Activated CD4-positive, alpha-beta T cell treated with anti-CD3 and anti-CD28 coated beads, Interleukin-10, Interleukin-2, amounts not matched to agents 100 ng/mL and 50 ng/mL, durations not matched to agents 16 hours and 8 hours (primary cell): ENCODE measurements at regions not wholly inside any gene's neighbourhood (a gene's known extent, or its start where the extent isn't known, plus 50 kb on each side); places are given as distances from the start of the nearest gene placed in this dataset.
"Not testable (repeated sequence)": the region's sequence is repeated elsewhere in the genome, so short reads cannot be mapped to it uniquely, and the experiment has no call there.

ENCODE experiments used
- DNase-seq: peaks from one replicate; pipeline ENCODE4 v3.0.0-alpha.2; 2020

DNA sequence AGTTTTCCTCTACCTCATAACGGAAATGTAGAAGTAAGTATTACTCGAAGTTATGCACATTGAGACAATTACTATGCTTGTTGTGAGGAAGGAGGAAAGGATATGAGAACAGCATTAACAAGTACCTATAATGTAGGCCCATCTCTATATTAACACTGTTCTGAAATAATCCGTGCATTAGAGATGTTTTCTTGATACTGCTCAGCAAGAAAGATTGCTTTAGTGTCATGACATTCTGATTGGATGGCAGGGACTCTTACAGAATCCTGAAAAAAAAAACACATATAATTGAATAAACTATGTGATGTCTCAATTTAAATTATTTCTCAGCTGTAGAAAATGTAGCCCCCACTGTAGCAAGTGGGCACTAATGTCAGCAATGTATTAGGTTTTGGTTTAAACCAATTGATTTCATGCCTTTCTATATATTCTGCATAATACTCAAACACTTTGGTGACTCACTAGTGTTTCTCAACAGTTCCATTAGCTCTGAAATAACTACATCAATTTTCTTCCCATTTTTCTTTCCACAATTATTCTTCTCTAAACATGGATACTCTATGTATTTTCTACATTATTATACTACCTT lies 598.3 kb upstream of the BCHE start:
- no peak for DNase-seq

DNA sequence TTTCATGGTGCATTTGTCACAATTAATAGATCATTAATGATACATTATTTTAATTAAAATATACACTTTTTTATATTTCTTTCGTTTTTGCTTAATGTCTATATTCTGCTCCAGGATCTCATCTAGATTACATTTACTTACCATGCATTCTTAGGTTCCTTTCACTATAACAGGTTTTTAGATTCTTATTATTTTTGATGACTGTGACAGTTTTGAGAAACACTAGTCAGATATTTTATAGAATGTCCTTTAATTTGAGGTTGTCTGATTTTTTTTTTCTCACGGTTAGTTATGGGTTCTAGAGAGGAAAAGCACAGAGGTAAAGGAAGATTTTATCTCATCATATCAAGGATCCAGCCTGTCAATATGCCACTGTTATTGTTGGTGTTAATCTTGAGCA lies 595.8 kb upstream of the BCHE start:
- no peak for DNase-seq

- no peak for DNase-seq
Observed at GRCh38 chr3:166425900-166426611, 588.8 kb upstream of the BCHE start.

DNA sequence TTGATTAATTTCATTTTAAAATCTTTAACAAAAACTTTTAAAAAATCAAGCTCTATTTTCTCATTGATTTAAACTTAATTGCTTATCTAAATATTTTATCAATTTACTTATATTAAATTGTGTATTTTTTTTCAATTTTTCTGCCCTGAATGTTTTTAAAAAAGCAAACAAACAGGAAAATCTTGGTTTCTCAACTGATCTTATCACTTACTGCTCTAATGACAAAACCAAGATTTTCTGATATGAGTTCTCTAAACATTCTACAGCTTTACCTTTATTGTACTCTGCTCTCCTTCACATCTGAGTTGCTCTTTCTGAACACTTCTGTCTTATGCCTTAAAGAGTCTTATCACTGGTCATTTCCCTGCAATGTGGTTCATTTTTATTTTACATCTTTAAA lies 587.8 kb upstream of the BCHE start:
- DNase-seq: no peak

GRCh38 chr3:166423824-166424513 lies 586.7 kb upstream of the BCHE start:
- not testable (repeated sequence) for DNase-seq

DNA sequence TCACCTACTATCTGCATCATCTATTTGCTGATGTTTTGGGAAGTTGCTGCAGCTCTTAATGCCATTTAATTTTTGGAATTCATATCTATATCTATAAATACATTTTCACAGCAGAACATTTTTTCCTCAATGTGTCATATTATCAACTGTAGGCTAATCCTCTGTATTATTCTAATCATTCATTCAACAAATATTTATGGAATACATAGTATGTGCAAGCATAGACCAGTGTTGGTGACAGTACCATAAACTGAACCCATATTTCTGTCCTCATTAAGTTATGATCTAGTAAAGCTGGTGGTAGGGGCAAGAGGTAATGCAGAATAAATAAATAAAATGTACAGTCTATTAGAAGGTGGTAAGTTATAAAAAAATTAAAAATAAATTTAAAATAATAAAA lies 585.3 kb upstream of the BCHE start:
- no peak for DNase-seq

GRCh38 chr3:166420071-166420470 lies 582.8 kb upstream of the BCHE start:
- no peak for DNase-seq

- no peak for DNase-seq
Observed at GRCh38 chr3:166405896-166406295, 568.7 kb upstream of the BCHE start.

- no peak for DNase-seq
Observed at GRCh38 chr3:166405465-166405864, 568.2 kb upstream of the BCHE start.

GRCh38 chr3:166390303-166390702 lies 553.1 kb upstream of the BCHE start:
- no peak for DNase-seq

- no peak for DNase-seq
Observed at GRCh38 chr3:166388321-166388720, 551.1 kb upstream of the BCHE start.

DNA sequence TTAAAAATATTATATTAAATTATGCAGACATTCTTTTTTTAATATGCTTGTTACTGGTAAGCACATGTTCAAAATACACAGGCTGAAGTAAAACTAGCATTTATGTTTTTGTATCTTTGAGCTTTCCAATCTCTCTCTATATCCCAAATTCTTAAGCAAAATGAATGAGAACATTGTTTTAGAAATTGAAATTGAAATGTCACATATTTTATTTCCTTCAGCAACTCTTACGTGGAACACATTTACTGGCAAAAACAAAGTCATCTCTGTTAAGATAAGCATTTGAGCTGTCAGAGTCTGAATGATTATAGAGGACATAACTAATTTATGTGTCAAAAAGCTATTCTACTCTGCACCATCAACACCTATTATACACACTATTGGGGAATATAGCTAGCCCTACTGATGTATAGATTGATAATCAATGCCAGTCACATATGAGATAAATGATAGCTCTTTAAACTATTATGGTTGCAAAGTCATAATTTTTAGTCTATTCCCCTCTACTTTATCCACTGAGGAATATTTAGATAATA lies 535.4 kb upstream of the BCHE start:
- DNase-seq: no peak

DNA sequence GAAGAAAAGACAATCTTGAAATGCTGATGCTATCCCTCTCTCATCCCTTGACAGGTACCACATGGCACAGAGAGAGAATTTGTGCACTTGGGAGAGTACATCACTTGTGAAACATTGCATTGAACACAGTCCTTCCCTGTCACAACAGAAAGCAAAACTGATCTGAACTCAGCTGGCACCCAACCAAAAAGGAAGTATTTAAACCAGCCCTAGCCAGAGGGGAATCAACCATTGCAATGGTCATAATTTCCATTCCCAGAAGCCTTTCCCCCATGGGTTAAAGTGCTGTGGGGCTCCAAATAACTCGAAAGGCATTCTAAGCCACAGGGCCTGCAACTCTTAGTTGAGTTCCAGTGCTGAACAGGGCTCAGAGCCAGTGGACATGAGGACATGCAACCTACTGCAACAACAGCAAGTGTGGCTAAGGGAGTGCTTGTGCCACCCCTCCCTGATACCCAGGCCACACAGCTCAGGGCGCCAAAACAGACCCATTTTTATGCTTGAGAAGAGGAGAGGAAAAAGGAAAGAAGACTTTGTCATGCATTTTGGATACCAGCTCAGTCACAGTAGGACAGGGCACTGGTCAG lies 530.8 kb upstream of the BCHE start:
- DNase-seq: no peak

GRCh38 chr3:166362698-166363097 lies 525.5 kb upstream of the BCHE start:
- no peak for DNase-seq

DNA sequence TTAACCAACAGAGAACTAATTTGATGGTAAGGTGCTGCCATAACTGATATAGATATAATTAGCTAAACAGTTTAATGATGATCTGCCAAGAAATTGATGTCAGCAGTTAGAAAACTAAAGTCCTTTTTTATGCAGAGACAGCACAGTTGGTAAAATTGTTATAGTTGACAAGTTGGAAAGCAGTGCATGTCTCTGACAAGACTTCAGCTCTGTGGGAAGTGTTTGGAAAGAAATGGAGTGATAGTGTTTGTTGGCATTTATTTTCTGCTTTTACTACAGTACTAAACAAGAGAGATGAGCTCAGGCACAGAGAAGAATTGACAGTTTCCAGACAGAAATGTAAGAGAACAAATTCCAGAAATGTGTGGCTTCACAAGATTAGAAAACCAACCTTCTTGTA lies 523.5 kb upstream of the BCHE start:
- no peak for DNase-seq

GRCh38 chr3:166351461-166351860 lies 514.2 kb upstream of the BCHE start:
- DNase-seq: no peak

DNA sequence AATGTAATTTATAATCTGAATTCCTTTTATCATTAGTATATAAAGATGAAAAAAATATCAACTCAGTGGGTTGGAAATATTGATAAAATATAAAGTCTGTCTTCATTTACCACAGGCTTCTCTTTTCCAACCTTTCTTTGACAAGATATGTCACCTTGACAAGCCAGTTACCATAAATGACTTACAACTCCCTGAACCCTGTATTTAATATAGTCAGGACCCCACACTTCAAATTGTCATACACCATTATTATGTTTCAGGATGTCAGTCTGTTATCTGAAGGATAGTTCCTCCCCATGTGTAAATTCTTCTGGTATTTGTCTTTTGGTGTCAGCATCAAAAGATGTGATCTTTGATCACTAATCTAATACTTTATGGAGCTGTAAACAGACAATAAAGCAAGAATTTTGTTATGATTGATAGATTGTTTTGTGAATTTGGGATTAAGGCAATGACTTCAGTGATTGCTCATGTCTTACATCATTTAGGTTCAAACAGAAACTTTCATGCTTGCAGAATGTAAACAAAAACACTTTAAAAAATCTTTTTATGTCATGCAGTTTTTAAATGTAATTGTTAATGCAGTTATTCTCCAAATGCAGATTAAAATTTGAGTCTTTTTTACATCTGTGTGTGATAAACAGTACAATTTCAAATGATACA lies 503.5 kb upstream of the BCHE start:
- no peak for DNase-seq

- DNase-seq: no peak
Observed at GRCh38 chr3:166324401-166324800, 487.2 kb upstream of the BCHE start.

- no peak for DNase-seq
Observed at GRCh38 chr3:166322391-166322790, 485.2 kb upstream of the BCHE start.

GRCh38 chr3:166307756-166308350 lies 470.6 kb upstream of the BCHE start:
- no peak for DNase-seq

DNA sequence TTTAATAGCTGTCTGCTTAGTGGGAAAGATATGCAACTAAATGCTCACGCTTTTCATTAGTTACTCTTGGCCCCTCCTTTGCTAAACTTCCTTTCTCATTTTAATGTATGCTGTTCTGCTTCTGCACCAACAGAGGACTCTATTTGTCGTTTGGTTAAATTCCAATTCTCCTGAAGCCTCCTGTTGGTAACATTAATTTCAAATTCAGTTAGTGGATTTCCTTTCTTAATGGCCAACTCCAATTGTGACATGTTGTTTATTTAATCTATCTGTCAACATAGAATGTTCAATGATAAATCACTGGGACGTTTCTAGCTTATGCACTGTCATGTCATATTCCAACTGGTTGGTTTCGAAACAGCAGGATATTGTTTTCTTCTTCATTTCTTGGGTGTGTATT lies 467.4 kb upstream of the BCHE start:
- no peak for DNase-seq

DNA sequence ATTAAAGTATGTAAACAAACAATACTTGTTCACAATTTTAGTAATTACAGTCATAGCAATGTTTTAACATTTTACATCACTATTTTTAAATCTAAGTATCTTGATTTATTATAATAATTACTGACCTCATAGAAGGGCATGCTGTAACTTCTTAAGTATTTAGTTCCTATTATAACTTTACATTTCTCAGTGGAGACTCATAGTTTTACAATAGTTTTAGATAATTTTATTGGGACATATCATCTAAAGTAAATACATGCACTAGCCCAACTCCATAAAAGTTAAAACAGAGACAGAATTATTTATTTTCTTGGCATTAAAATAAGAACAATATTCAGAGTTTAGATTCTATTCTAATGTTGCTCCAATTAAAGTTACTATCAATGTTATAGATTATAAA lies 466.5 kb upstream of the BCHE start:
- no peak for DNase-seq

- no peak for DNase-seq
Observed at GRCh38 chr3:166302331-166302730, 465.1 kb upstream of the BCHE start.
